PC-9 (cell line): ENCODE measurements at regions not wholly inside any gene's neighbourhood (a gene's known extent, or its start where the extent isn't known, plus 50 kb on each side); places are given as distances from the start of the nearest gene placed in this dataset.
"Not testable (repeated sequence)": the region's sequence is repeated elsewhere in the genome, so short reads cannot be mapped to it uniquely, and the experiment has no call there.

Source experiments
- BruUV-seq: library from RNA; stranded (reverse); fragments of 400-500 nt; replicated peaks from 2 replicates; lab custom pipeline; 2021; lab: Mats Ljungman, UMichigan
- CTCF ChIA-PET: fragments of 300-600 bp; sonication (Branson Sonifier 250); formaldehyde crosslinking; loops from one replicate; lab custom pipeline; 2022; ENCODE audit warnings: antibody characterized with exemption; lab: Charles Lee
- POLR2A ChIA-PET: fragments of 300-600 bp; sonication (Branson Sonifier 250); formaldehyde crosslinking; loops from one replicate; lab custom pipeline; 2022; ENCODE audit warnings: antibody characterized with exemption; ENCODE audit not compliant: unreplicated experiment; lab: Charles Lee
- DNase-seq, 2 experiments: peaks; one replicate each; pipeline versions ENCODE4 v3.0.0 to v3.0.0-alpha.2; 2015 to 2022; ENCODE audit warnings: mixed read lengths in 1 of 2
- H2AFZ ChIP-seq: fragments of 200-600 bp; sonication (generic); 2 replicates; pipeline ENCODE4 v1.8.1; 2017; ENCODE audit warnings: antibody characterized with exemption
- H3F3A ChIP-seq: fragments of 200-600 bp; sonication (generic); 2 replicates; pipeline ENCODE4 v1.8.1; 2017; ENCODE audit warnings: antibody characterized with exemption, mild to moderate bottlenecking, low read depth; ENCODE audit not compliant: insufficient read depth
- H3K27ac ChIP-seq: fragments of 200-600 bp; sonication (generic); 2 replicates; pipeline ENCODE4 v1.6.1; 2016; ENCODE audit warnings: mixed run types
- H3K27me3 ChIP-seq: fragments of 200-600 bp; sonication (generic); 2 replicates; pipeline ENCODE4 v1.6.1; 2016; ENCODE audit warnings: low read depth, mixed run types; ENCODE audit not compliant: insufficient read depth
- H3K36me3 ChIP-seq: fragments of 200-600 bp; sonication (generic); 2 replicates; pipeline ENCODE4 v1.6.1; 2016; ENCODE audit warnings: low read depth, mixed run types
- H3K4me1 ChIP-seq: fragments of 200-600 bp; sonication (generic); replicated peaks from 2 replicates; pipeline ENCODE4 v1.6.1; 2016; ENCODE audit warnings: mixed run types; ENCODE audit not compliant: insufficient read depth
- H3K4me2 ChIP-seq: fragments of 200-600 bp; sonication (generic); 2 replicates; pipeline ENCODE4 v1.6.1; 2017; ENCODE audit warnings: mixed run types
- H3K4me3 ChIP-seq: fragments of 200-600 bp; sonication (generic); 2 replicates; pipeline ENCODE4 v1.6.1; 2016; ENCODE audit warnings: mixed run types
- H3K79me2 ChIP-seq: fragments of 200-600 bp; sonication (generic); 2 replicates; pipeline ENCODE4 v1.6.1; 2017; ENCODE audit warnings: low read depth, mixed run types
- H3K9me2 ChIP-seq: fragments of 200-600 bp; sonication (generic); 2 replicates; pipeline ENCODE4 v1.8.1; 2017; ENCODE audit warnings: mild to moderate bottlenecking; ENCODE audit not compliant: insufficient read depth
- H3K9me3 ChIP-seq: fragments of 200-600 bp; sonication (generic); 2 replicates; pipeline ENCODE4 v1.8.1; 2016; ENCODE audit warnings: low read depth; ENCODE audit not compliant: insufficient read depth
- H4K20me1 ChIP-seq: fragments of 200-600 bp; sonication (generic); 2 replicates; pipeline ENCODE4 v1.8.1; 2017; ENCODE audit not compliant: insufficient read depth
- CTCF ChIP-seq: fragments of 200-600 bp; sonication (generic); conservative IDR thresholded peaks from 2 replicates; pipeline ENCODE4 v1.6.1; 2017; ENCODE audit warnings: mixed run types, antibody characterized with exemption, mild to moderate bottlenecking, moderate library complexity
- EZH2 ChIP-seq: fragments of 200-600 bp; sonication (generic); IDR thresholded peaks from 2 replicates; pipeline ENCODE4 v1.8.0; 2017; ENCODE audit warnings: antibody characterized with exemption, low read depth
- intact Hi-C: fragments of 100-400 bp; cut with micrococcal nuclease; formaldehyde crosslinking; loops from one replicate; pipeline ENCODE4 v1.10.0; 2022; ENCODE audit not compliant: unreplicated experiment

- Histone ChIP-seq H2AFZ (no peak overlapping the region), H4K20me1 (no peaks in the 10 kb centered on the region), H3K9me2 (no peaks in the 10 kb centered on the region; the same call in 1 of the 2 replicates), H3K36me3 (no peaks in the 10 kb centered on the region), H3K27me3 (peaks cover 9% of the 10 kb centered on the region; the same call in 1 of the 2 replicates), H3K79me2 (no peaks in the 10 kb centered on the region), H3F3A (no peaks in the 10 kb centered on the region), H3K4me2 (no peak overlapping the region), H3K4me1 (no peaks in the 10 kb centered on the region), H3K9me3 (no peaks in the 10 kb centered on the region), H3K4me3 (no peak overlapping the region), H3K27ac (no peak overlapping the region)
- ChIA-PET POLR2A (interaction anchor here (0.7 kb wide), 1 partner anchor 749 kb away, joined by 15 read pairs; no protein-coding TSS in a partner anchor), CTCF (no interaction called here)
- DNase-seq = no peak
- intact Hi-C loops = no loop called here
- no TSS peak for BruUV-seq
- TF ChIP-seq CTCF = no peak
- TF ChIP-seq EZH2 = no peak
These were observed 105.6 kb upstream of the MYO3A start for GRCh38 chr10:25828475-25828874.

GRCh38 chr10:25831080-25831479, 102.9 kb upstream of the MYO3A start:
- H3K9me3 ChIP-seq = no peaks in the 10 kb centered on the region
- no peak overlapping the region for H2AFZ ChIP-seq
- no peak overlapping the region for H3K27ac ChIP-seq
- no peak for TF ChIP-seq EZH2
- no peak for TF ChIP-seq CTCF
- H3K36me3 ChIP-seq = no peaks in the 10 kb centered on the region
- no peaks in the 10 kb centered on the region for H3K79me2 ChIP-seq
- no TSS peak for BruUV-seq
- no peak overlapping the region for H3K4me2 ChIP-seq
- CTCF ChIA-PET = no interaction called here
- H3K4me1 ChIP-seq = no peaks in the 10 kb centered on the region
- no peak for DNase-seq
- POLR2A ChIA-PET = no interaction called here
- H3K27me3 ChIP-seq = no peaks in the 10 kb centered on the region
- no peak overlapping the region for H3K4me3 ChIP-seq
- intact Hi-C loops = no loop called here
- H3F3A ChIP-seq = no peaks in the 10 kb centered on the region
- no peaks in the 10 kb centered on the region for H3K9me2 ChIP-seq
- H4K20me1 ChIP-seq = no peaks in the 10 kb centered on the region

- H3K9me2 ChIP-seq = no peaks in the 10 kb centered on the region
- no peak overlapping the region for H3K4me2 ChIP-seq
- no peaks in the 10 kb centered on the region for H3F3A ChIP-seq
- no peaks in the 10 kb centered on the region for H3K9me3 ChIP-seq
- H3K27ac ChIP-seq = no peak overlapping the region
- no TSS peak for BruUV-seq
- H2AFZ ChIP-seq = no peak overlapping the region
- POLR2A ChIA-PET = no interaction called here
- no peak for DNase-seq
- H4K20me1 ChIP-seq = no peaks in the 10 kb centered on the region
- H3K36me3 ChIP-seq = no peaks in the 10 kb centered on the region
- TF ChIP-seq EZH2 = no peak
- no peak for TF ChIP-seq CTCF
- peaks cover 17% of the 10 kb centered on the region for H3K27me3 ChIP-seq
- intact Hi-C loops = no loop called here
- H3K79me2 ChIP-seq = no peaks in the 10 kb centered on the region
- CTCF ChIA-PET = no interaction called here
- H3K4me3 ChIP-seq = no peak overlapping the region
- H3K4me1 ChIP-seq = no peaks in the 10 kb centered on the region
These were observed 94.3 kb upstream of the MYO3A start for GRCh38 chr10:25839683-25840082.

- H3K36me3 ChIP-seq, intact Hi-C loops, H3K4me1 ChIP-seq, H3K79me2 ChIP-seq, POLR2A ChIA-PET, CTCF ChIA-PET, H3K27ac ChIP-seq, H3K9me2 ChIP-seq, H3K4me2 ChIP-seq, H4K20me1 ChIP-seq, BruUV-seq, DNase-seq, H3K9me3 ChIP-seq, H3F3A ChIP-seq, H2AFZ ChIP-seq, H3K4me3 ChIP-seq: not testable (repeated sequence)
- peaks cover 17% of the 10 kb centered on the region for H3K27me3 ChIP-seq
These were observed 93.2 kb upstream of the MYO3A start for GRCh38 chr10:25840875-25841274.
